ENCODE measurements at regions not wholly inside any gene's neighbourhood (a gene's known extent, or its start where the extent isn't known, plus 50 kb on each side); places are given as distances from the start of the nearest gene placed in this dataset.

- no peaks in the 10 kb centered on the region for H3K9me2 ChIP-seq (ENCODE audit: insufficient read depth)
- Mint-ChIP-seq H3K36me3 (ENCODE audit: low read depth) (no peaks in the 10 kb centered on the region), H3K27ac (no peak overlapping the region; the same call in 1 of the 2 replicates), H3K4me3 (no peak overlapping the region), H3K9me3 (no peaks in the 10 kb centered on the region; the same call in 2 of the 3 replicates), H3K27me3 (ENCODE audit: insufficient read depth, low read depth, poor library complexity) (peaks cover 2% of the 10 kb centered on the region), H3K4me1 (peaks cover 20% of the 10 kb centered on the region)
- H4K20me1 ChIP-seq (replicated peaks; ENCODE audit: insufficient read depth), result no peaks in the 10 kb centered on the region
- H3K4me3 ChIP-seq, result no peak overlapping the region
- no peak overlapping the region for H3K27ac ChIP-seq (ENCODE audit: low read depth)
- H3K36me3 ChIP-seq (ENCODE audit: insufficient read depth), result no peaks in the 10 kb centered on the region
- no peaks in the 10 kb centered on the region for H3K27me3 ChIP-seq (ENCODE audit: insufficient read depth)
- TF ChIP-seq EZH2phosphoT487 (IDR thresholded peaks at IDR 0.05; ENCODE audit: unreplicated experiment) (no peak), REST (IDR thresholded peaks at IDR 0.05; ENCODE audit: unreplicated experiment) (no peak), ZNF114 (CRISPR knock-in tag; IDR thresholded peaks at IDR 0.05) (no peak), NANOG (IDR thresholded peaks at IDR 0.05; ENCODE audit: borderline replicate concordance) (no peak), ZNF331 (CRISPR knock-in tag; IDR thresholded peaks at IDR 0.05; ENCODE audit: low read depth) (no peak), JUNB (IDR thresholded peaks at IDR 0.05; ENCODE audit: unreplicated experiment) (no peak), CREB1 (CRISPR knock-in tag; IDR thresholded peaks at IDR 0.05; ENCODE audit: low read depth) (no peak)
- H3K4me2 ChIP-seq, result no peak overlapping the region
- ATAC-seq (no peak), DNase-seq (ENCODE audit: low spot score) (no peak)
- no peak overlapping the region for H2AFZ ChIP-seq
- H3F3A ChIP-seq (replicated peaks; ENCODE audit: low read depth), result no peaks in the 10 kb centered on the region
- no peaks in the 10 kb centered on the region for H3K4me1 ChIP-seq (ENCODE audit: insufficient read depth)
- no peaks in the 10 kb centered on the region for H3K79me2 ChIP-seq (replicated peaks; ENCODE audit: insufficient read depth)
Observed at GRCh38 chr3:96450699-96451098, 363.7 kb upstream of the EPHA6 start.

- H3K4me1 ChIP-seq (ENCODE audit: insufficient read depth), result no peaks in the 10 kb centered on the region
- H3K9me2 ChIP-seq (ENCODE audit: insufficient read depth), result no peaks in the 10 kb centered on the region
- H3K27me3 ChIP-seq (ENCODE audit: insufficient read depth), result no peaks in the 10 kb centered on the region
- no peaks in the 10 kb centered on the region for H3K9me3 Mint-ChIP-seq
- ATAC-seq, result no peak
- no peaks in the 10 kb centered on the region for H3K4me1 Mint-ChIP-seq
- H3K79me2 ChIP-seq (replicated peaks; ENCODE audit: insufficient read depth), result no peaks in the 10 kb centered on the region
- peaks cover 2% of the 10 kb centered on the region for H3K27me3 Mint-ChIP-seq (ENCODE audit: insufficient read depth, low read depth, poor library complexity)
- H3K4me3 Mint-ChIP-seq, result no peak overlapping the region
- H2AFZ ChIP-seq, result no peak overlapping the region
- DNase-seq (ENCODE audit: low spot score), result no peak
- H4K20me1 ChIP-seq (replicated peaks; ENCODE audit: insufficient read depth), result no peaks in the 10 kb centered on the region
- no peak overlapping the region for H3K27ac ChIP-seq (ENCODE audit: low read depth)
- TF ChIP-seq EZH2 (IDR thresholded peaks at IDR 0.05; ENCODE audit: low read depth, unreplicated experiment), result no peak
- no peak for TF ChIP-seq CREB1 (CRISPR knock-in tag; IDR thresholded peaks at IDR 0.05; ENCODE audit: low read depth)
- no peak for TF ChIP-seq ZNF462 (CRISPR knock-in tag; IDR thresholded peaks at IDR 0.05)
- TF ChIP-seq POLR2AphosphoS5 (IDR thresholded peaks at IDR 0.05; ENCODE audit: low read depth), result no peak
- H3K4me3 ChIP-seq, result no peak overlapping the region
- H3F3A ChIP-seq (replicated peaks; ENCODE audit: low read depth), result no peaks in the 10 kb centered on the region
- H3K36me3 Mint-ChIP-seq (ENCODE audit: low read depth), result no peaks in the 10 kb centered on the region
- no peak overlapping the region for H3K27ac Mint-ChIP-seq
- no peaks in the 10 kb centered on the region for H3K36me3 ChIP-seq (ENCODE audit: insufficient read depth)
- H3K4me2 ChIP-seq, result no peak overlapping the region
Observed at GRCh38 chr3:96465521-96465920, 348.9 kb upstream of the EPHA6 start.
